ENCODE measurements at regions not wholly inside any gene's neighbourhood (a gene's known extent, or its start where the extent isn't known, plus 50 kb on each side); places are given as distances from the start of the nearest gene placed in this dataset.

DNA sequence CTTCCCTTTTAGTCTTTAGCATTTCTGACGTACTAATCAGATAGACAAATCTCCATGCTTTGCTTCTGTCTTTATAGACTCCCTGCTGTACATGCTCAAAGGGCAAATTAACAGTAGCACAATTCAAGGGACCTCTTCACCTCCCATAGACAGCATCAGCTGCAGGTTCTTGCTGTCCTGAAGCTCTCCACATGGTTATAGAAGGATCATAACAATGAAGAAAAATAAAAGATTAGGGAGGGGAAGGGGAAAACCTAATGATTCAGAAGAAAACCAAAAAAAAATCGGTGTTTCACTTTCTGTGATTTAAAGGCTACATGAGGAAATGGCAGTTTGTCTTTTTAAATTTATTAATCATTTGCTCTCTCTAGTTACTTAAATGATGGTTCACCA lies 155.5 kb downstream of the PTCSC3 start:
- TF ChIP-seq, protein P1, sequence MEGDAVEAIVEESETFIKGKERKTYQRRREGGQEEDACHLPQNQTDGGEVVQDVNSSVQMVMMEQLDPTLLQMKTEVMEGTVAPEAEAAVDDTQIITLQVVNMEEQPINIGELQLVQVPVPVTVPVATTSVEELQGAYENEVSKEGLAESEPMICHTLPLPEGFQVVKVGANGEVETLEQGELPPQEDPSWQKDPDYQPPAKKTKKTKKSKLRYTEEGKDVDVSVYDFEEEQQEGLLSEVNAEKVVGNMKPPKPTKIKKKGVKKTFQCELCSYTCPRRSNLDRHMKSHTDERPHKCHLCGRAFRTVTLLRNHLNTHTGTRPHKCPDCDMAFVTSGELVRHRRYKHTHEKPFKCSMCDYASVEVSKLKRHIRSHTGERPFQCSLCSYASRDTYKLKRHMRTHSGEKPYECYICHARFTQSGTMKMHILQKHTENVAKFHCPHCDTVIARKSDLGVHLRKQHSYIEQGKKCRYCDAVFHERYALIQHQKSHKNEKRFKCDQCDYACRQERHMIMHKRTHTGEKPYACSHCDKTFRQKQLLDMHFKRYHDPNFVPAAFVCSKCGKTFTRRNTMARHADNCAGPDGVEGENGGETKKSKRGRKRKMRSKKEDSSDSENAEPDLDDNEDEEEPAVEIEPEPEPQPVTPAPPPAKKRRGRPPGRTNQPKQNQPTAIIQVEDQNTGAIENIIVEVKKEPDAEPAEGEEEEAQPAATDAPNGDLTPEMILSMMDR (conservative IDR thresholded peaks at IDR 0.05; ENCODE audit: low read length) = no peak
- no peak for TF ChIP-seq EZH2phosphoT487 (IDR thresholded peaks at IDR 0.05; ENCODE audit: borderline replicate concordance)

All from Loucy (cell line).